GM18858 (cell line): ENCODE measurements at regions not wholly inside any gene's neighbourhood (a gene's known extent, or its start where the extent isn't known, plus 50 kb on each side); places are given as distances from the start of the nearest gene placed in this dataset.
"Not testable (repeated sequence)": the region's sequence is repeated elsewhere in the genome, so short reads cannot be mapped to it uniquely, and the experiment has no call there.

Experiments
- ATAC-seq: cut with Tn5 transposase; IDR thresholded peaks from one replicate; pipeline ENCODE4 v1.9.1; 2021; ENCODE audit not compliant: unreplicated experiment

DNA sequence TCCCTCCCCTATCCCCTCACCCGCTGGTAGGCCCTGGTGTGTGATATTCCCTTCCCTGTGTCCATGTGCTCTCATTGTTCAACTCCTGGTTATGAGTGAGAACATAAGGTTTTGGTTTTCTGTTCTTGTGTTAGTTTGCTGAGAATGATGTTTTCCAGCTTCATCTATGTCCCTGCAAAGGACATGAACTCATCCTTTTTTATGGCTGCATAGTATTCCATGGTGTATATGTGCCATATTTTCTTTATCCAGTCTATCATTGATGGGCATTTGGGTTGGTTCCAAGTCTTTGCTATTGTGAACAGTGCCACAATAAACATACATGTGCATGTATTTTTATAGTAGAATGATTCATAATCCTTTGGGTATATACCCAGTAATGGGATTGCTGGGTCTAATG lies 217.8 kb downstream of the TLE3 start:
- ATAC-seq, result not testable (repeated sequence)

DNA sequence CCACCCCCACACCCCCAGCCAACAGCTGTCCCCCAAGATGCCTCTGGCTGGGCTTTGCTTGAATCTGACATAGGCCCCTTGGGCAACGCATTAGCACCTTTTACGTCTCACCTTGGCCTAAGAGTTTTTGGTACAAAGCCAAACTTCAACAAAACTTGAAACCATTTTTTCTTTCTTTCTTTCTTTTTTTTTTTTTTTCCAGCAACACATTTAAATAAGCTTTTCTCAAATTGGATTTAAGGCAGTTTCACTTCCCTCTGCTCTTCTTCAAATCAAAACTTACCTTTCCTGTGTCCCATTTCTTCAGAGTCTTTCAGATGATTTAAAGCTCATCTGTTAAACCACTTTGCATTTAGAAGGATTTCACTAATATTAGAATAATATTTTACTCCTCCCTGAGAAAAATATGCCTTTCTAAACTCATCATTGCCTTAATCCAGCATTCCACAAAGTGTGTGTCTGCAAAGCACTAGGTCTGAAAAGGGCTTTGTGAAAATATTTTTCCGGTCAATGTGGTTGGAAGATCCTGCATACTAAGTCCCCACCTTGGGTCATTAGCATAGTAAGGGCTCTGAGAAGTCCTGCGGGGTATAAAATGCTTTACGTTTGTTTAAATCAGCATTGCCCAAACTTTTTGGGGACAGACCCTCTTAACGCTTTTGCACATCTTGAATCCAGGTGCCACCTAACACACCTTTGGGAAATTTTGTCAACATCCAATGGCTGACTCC lies 217.0 kb downstream of the TLE3 start:
- ATAC-seq, result no peak

DNA sequence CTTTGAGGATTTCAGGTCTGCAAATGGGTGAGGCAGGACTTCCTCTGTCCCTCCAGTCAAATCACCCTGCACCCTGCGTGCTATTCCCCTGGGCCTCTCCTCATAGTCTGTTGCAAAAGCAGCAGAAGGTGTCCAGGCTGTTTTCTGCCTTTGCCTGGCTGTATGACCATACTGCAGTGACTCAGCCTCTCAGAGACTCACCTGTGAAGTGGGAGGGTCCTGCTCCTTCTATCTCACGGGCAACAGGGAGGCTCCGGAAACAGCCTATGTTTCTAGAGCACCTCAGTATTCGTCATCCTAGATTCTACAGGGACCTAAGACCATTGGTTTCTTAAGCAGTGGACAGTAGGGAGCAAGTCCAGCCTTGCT lies 216.4 kb downstream of the TLE3 start:
- ATAC-seq, result no peak

DNA sequence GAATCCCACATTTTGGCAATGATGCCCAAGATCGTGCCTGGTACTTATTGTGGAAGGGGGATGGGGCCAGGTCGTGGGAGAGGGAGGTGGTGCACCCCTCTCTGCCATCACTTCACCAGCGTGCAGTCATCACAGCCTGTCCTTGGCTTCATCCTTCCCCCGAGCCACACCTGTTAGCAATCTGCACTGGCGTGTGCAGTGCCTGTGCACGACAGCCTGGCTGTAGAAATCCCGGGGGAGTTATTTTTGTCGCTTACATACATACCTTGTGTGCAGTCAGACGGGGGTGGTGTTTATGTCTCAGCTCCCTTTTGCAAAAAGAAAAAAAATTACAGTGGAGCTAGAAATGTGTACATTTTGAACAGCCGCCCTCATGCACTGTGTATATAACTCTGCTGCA lies 216.0 kb downstream of the TLE3 start:
- ATAC-seq, result peak; percentile 72

DNA sequence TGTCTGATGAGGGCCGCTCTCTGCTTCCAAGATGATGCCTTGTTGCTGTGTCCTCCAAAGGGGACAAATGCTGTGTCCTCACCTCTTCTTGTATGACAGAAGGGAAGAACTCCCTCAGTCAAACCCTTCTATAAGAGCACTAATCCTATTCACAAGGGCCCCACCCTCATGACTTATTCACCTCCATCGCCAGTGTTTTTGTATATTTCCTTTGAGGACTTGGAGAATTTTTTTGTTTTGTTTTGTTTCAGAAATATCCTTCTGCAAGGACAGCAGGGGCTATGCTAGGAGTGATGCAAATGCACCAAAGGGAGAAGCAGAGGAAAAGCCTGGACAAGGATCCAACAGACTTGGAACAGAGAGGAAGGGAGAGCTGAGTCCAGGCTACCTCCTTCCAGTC lies 214.4 kb downstream of the TLE3 start:
- no peak for ATAC-seq

DNA sequence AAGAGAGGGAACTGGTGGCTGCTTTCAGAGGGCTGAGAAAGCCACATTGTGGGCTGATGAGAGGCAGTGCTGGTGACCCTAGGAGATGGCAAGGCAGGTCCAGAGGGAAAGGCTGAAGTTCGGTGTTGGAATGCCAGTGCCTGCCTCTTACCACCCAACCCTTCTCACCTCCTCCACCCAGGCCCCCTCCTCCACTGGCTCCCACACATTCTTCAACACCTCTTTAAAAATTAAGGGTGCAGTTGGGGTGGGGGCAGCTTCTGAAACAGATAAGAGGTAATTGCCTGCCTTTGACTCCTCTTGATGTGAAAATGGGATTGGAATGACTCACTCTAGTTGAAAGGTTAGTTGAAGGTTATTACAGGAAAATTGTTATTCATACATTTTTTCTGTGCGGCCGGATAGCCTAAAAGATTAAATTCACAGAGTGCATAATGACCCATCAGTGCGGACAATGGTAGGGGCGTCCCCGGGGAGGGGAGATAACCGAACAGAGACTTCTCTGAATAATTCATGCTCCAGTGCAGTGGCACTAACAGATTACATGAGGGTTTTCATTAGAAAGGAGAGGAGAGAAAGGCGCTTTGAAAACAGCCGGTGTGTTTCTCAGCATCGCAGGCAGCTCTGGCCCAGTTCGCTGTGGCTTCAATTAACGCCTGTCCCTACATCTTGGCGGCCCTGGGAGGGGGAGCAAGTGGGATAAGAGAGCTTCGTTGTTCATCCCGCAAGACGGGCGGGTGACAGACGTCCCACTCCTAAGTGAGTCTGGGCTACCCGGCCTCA lies 212.4 kb downstream of the TLE3 start:
- no peak for ATAC-seq

DNA sequence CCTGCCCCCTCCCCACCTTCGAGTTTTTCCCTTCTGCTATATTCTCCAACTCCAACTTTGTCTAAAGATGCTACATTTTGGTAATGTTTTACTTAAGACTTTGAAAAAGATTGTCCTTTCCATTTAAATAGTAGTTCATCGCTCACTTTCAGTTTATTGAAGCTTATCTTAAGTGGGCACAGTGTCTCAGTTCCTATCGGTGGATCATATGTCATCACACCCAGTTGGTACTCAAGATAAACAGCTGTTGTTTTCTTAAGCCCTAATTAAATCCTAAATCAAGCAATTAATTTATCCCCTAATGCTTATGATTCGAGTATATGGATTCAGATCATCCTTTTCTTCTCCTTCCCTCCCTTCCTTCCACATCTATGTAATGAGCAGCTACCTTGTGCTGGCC lies 210.7 kb downstream of the TLE3 start:
- no peak for ATAC-seq

DNA sequence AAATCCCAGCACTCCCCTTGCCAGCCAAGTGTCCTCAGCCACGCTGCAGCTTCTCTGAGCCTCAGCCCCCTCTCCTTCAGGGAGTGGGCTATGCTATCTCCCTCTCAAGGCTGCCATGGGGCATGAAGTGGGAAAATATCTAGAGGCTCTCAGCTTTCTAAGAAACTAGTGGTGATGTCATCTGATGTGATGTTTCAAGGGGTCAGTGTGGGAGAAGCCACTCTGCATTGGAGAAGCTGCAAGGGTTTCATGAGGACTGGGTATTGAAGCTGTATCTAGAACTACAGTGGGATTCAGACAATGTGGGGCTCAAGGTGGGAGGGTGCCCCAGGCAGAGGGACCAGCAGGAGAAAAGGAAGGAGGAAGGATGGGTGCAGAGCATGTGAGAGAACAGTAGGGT lies 210.2 kb downstream of the TLE3 start:
- ATAC-seq, result no peak

DNA sequence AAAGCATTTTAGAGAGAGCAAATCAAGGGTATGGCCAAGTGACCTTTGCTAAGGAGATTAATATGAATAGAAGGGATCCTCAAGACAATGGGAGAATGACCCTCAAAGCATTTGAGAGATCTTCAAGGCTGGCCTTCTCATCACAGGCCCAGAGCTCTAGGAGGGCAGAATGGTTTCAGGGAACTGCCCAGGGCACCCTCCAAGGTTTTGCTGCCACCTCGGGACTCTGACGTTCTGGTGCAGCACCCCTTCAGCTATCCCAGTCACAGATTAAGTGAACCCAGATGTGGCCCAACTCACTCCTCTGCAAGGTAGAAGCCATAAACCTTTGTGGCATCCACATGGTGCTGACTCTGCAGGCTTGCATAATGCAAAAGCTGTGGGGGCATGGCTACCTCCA lies 209.3 kb downstream of the TLE3 start:
- ATAC-seq, result no peak

DNA sequence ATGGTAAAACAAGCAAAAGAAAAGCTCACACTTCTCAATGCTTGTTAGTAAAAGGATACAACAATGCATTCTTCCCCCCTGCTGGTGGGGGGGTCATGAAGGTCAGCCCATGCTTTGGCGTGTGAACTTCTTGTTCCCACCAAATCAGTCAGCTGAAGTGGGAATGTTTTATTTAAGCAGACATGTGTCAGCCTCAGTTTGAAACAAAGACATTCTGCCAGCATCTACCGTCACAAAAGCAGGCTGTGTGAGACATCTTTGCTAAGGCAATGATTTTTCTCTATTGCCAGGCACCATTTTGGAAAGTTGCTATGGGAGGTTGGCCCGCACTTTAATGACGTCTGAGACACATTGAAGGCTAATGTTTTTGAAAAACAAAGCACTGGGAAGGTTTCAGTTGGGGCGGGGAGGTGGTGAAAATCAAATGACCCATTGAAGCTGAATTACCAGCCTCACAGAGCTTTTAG lies 206.6 kb downstream of the TLE3 start:
- ATAC-seq, result no peak

DNA sequence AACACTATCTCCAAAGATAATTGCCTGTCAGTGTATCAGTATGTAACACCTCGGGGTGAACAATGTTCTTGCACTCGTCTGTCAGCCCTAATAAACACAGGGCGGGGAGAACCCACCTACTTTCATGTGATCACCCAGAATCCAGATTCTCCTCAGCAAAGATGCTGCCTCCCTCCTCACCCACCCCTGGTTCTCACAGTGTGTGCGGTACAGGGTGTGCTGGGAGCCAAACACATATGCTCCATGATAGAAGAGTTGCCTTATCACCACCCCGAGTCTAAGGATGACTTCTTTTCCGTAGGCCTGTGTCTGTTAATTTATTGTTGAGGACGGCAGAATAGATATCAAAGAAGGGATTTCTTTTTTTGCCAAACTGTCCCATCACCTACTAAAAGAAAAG lies 206.1 kb downstream of the TLE3 start:
- ATAC-seq, result no peak

DNA sequence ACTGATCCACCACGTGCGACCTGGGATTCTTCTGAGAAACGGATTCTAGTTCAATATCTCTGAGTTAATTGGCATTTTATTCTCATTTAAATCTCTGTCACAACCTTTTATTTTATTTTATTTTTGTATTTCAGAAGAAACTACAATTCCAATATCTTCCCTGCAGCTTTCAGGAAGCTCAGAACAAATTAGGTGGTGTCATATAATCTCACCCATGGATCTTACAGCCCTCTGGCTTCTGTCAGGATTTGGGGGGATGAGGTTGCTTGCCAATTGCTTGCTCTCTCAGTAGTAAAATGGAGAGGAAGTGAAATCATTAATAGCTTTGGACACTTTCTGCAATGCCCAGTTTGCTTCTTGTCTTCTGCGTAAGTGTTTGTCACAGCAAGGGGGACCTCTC lies 205.4 kb downstream of the TLE3 start:
- ATAC-seq, result no peak

DNA sequence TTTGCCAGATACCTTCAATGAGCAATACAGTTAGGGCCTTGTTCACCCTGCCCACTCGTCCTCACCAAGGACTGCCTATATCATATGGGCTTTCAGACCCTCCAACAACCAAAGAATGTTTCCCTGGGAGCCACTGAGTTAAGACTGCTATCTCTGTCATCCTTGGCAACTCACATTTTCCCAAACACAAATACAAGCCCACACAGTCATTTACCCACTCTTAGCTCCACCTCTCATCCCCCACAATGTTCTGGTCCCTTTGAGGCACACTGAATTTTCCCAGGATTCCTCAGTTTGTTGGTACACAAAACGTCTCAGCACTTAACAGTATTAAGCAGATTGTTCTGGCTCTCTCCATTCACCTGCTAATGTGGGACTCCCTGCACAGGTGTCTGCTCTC lies 204.6 kb downstream of the TLE3 start:
- no peak for ATAC-seq

DNA sequence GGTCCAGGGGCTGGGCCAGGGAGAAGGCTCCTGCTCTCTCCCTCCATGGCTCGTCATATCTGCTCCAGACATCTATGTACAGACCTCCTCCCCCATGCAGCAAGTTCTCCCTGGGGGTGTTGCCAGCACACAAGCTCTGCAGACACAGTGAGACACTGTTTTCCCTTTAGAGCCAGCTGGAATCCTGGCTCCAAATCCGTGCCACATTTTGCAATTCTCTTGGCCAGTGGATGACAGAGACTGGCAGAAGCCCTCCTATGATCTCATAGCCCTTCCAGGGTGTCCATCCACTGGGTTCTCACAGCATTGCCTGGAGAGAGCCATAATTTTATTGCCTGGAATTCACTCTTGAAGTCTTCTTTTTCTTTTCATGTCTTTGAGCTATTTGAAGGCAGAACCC lies 203.9 kb downstream of the TLE3 start:
- no peak for ATAC-seq

DNA sequence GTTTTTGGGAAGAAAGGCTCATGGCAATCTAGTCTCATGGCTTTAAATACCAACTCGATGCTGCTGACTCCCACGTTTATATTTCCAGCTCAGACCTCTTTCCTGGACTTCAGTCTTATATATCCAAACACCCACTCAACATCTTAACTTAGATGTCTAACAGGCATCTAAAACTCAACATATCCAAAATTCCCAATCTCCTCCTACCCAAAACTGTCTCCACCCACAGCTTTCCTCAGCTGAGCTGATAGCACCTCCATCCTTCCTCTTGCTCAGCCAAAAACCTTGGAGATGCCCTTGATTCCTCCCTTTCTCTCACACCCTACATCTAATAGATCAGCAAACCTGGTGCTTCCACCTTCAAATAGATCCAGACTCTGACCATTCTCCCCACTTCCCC lies 202.5 kb downstream of the TLE3 start:
- no peak for ATAC-seq

DNA sequence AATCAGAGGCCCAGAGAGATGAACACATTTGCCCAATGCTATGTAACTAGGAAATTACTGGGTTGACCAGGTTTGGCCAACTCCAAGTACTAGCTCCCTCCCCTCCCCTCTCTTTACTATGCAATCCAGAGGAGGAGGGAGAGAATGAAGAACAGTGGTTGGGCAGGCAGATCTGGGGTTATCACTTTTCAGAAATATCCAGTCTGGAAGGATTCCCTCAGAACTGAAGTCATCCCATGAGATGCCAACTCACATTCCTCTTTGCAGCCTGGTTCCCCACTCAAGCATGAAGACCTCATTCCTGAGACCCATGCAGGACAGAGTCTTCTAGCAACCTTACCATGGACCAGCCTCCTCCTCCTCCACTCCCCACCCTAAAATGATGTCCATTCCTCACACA lies 201.1 kb downstream of the TLE3 start:
- ATAC-seq, result no peak

DNA sequence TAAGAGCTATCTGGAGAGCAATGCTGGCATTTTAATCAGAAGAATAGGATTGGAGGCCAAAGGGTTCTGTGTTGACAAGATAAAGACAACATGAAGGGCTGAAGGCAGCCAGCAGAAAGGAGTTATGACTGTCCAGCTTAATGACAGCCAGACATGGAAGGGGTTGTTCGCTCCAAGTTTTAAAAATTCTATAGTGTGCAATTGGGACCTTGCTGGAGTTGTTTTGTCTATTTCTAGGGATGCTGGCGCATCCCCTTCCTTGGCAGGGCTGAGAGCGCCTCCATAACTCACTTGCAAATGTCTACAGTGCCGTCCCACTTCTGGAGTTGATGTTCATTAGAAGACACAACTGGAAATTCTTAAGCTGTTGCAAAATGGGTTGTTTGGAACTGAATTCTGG lies 200.7 kb downstream of the TLE3 start:
- ATAC-seq, result no peak

DNA sequence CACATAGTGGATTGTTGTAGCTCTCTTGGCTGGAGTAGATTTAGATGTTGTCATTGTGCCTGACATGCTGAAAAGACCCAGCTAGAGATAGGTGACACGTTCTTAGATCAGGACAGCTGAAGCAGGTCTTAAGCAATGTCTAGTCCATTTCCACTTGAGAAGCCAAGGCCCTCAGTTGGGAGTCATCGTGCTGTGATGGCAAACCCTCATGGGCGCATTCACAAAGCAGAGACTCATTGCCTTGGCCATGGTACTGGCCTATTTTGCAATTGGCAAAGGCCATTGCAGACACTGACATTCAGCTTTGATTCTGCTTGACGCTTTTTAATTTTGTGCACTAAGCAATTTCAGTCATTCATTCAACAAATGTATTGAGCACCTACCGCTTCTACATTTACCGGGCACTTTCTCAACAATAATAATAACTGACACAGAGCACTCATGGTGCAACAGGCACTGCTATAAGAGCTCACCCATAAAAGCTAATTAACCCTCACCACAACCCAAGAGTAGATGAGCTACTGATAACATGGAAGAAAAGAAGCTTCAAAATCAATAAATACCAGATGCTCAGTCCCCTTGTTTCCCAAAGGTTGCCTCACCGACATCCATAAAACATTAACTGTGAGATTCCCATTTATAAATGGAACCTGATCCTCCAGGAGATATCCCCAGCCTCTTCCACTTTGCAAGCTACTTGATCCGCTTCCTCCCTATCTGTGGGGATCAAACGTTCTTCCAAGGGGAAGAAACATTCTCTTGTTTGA lies 200.1 kb downstream of the TLE3 start:
- no peak for ATAC-seq

DNA sequence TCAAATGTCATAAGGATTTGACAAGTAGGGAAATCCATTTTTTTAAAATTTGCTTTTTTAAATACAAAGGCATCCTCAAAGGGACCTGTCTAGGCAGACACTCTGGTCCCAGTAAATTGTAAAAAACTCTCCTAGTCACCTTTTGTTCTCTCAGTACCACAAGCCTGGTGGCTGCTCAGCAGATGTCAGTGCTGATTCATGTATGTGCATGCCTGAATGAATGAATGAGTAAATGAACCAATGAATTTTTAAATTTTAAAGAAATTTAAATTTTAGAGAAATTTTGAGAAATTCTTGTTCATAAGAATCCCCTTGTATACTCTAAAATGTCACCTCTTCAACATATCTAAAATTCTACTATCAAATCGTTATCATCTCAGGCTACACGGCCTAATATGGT lies 199.5 kb downstream of the TLE3 start:
- ATAC-seq, result no peak

DNA sequence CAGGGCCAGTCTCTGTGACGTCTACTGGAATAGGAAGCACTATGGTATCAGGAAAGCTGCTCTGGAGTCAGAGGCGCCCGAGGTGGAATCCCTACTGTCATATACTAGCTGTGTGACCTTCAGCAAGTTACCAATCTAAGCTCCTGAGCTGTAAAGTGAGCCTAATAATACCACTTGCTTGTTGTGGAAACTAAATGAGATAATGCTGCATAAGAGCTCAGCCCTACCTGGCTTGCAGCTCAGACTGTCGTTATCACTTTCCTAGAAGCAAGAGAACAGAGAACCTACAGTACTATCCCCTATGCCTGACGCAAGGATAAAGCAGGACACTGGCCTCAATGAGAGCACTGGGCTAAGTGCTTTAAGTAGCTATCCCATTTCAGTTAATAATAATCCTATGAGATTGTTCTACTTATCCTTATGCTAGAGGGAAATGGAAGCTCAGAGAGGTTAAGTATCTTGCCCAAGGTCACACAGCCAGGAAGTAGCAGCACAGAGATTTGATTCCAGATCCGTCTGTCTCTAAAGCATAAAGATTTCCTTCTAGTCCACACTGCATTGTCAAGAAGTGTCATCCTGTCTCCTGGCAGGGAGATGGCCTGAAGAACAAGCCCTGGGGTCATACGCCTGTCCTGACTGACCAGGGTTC lies 195.2 kb downstream of the TLE3 start:
- ATAC-seq, result no peak
